Ovary (tissue), 7 donors: ENCODE measurements at regions not wholly inside any gene's neighbourhood (a gene's known extent, or its start where the extent isn't known, plus 50 kb on each side); places are given as distances from the start of the nearest gene placed in this dataset.
"Not testable (repeated sequence)": the region's sequence is repeated elsewhere in the genome, so short reads cannot be mapped to it uniquely, and the experiment has no call there.

Experiments used
- DNase-seq, 5 donors: peaks; one replicate each; pipeline ENCODE4 v3.0.0-alpha.2; 2019 to 2020
- H3K27ac ChIP-seq, 2 donors: fragments of 200-600 bp; one replicate each; pipeline versions ENCODE4 v1.5.1 to v1.8.0; 2019 to 2022
- H3K27me3 ChIP-seq: fragments of 200-600 bp; one replicate; pipeline ENCODE4 v1.8.0; 2022
- H3K36me3 ChIP-seq: fragments of 200-600 bp; sonication (generic); one replicate; pipeline ENCODE4 v1.5.1; 2019
- H3K4me1 ChIP-seq: one replicate; pipeline ENCODE4 v1.8.1; 2013; ENCODE audit warnings: mild to moderate bottlenecking, moderate library complexity; ENCODE audit not compliant: insufficient read depth
- H3K4me3 ChIP-seq: fragments of 200-600 bp; sonication (generic); one replicate; pipeline ENCODE4 v1.5.1; 2017
- H3K9me3 ChIP-seq, 2 donors: fragments of 200-600 bp in 1 of 2; sonication (generic) in 1 of 2; one replicate each; pipeline versions ENCODE4 v1.5.1 to v1.8.1; 2013 to 2019; ENCODE audit warnings: mild to moderate bottlenecking in 1 of 2, moderate library complexity in 1 of 2
- EP300 ChIP-seq: sonication (generic); formaldehyde crosslinking; IDR thresholded peaks from one replicate; pipeline ENCODE4 v1.6.1; 2017; ENCODE audit warnings: antibody characterized with exemption
- POLR2A ChIP-seq: fragments of 450-650 bp; IDR thresholded peaks from one replicate; pipeline ENCODE4 v1.6.1; 2017; ENCODE audit warnings: antibody characterized with exemption, mild to moderate bottlenecking, moderate library complexity
- WGBS, 3 donors: extraction: QIAGEN DNeasy Blood & Tissue Kit in 1 of 3; methylation state at CpG; one replicate each; pipeline versions ENCODE4 v1.1.5 to v1.1.7; 2013 to 2017; 5-methylcytosine and 5-hydroxymethylcytosine counted together
- intact Hi-C, 4 donors: fragments of 100-400 bp; cut with DNase I; formaldehyde crosslinking; loops; one replicate each; pipeline versions ENCODE4 v1.11.0 to v1.15.1; 2022 to 2023
- TF ChIP-seq, protein P1 (sequence below), 3 donors: fragments of 450-650 bp in 2 of 3; fragments of 200-600 bp in 1 of 3; IDR thresholded peaks; one replicate each; pipeline versions ENCODE4 v1.5.1 to v1.8.0; 2016 to 2022; ENCODE audit warnings: antibody characterized with exemption in 3 of 3, mild to moderate bottlenecking in 1 of 3
- donor health status: DM: no; HTN: no; CAD: no; lungs with moderate emphysema.
- donor health status: DM: no; HTN: no; CAD: no.
- donor health status: Bipolar disorder and iron deficiency.
- donor health status: DM: no; HTN: no; CAD: no.
- donor health status: DM: yes; HTN: yes; CAD: no.

DNA sequence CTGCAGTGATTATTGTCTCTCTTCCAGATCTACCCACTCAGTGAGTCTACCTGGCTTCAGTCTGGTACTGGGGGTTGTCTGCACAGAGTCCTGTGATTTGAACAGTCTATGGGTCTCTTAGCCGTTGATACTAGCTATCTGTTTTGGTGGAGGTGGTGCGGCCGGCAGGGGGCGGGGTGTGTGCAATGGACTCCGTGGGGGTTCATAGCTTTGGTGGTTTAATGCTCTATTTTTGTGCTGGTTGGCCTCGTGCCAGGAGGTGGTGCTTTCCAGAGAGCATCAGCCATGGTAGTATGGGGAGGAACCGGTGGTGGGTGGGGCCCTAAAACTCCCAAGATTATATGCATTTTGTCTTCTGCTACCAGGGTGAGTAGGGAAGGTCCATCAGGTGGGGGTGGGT lies 1120.1 kb upstream of the FAM98A start:
- TF ChIP-seq POLR2A = no peak
- TF ChIP-seq, protein P1, sequence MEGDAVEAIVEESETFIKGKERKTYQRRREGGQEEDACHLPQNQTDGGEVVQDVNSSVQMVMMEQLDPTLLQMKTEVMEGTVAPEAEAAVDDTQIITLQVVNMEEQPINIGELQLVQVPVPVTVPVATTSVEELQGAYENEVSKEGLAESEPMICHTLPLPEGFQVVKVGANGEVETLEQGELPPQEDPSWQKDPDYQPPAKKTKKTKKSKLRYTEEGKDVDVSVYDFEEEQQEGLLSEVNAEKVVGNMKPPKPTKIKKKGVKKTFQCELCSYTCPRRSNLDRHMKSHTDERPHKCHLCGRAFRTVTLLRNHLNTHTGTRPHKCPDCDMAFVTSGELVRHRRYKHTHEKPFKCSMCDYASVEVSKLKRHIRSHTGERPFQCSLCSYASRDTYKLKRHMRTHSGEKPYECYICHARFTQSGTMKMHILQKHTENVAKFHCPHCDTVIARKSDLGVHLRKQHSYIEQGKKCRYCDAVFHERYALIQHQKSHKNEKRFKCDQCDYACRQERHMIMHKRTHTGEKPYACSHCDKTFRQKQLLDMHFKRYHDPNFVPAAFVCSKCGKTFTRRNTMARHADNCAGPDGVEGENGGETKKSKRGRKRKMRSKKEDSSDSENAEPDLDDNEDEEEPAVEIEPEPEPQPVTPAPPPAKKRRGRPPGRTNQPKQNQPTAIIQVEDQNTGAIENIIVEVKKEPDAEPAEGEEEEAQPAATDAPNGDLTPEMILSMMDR (IDR thresholded peaks at IDR 0.05) = no peak
- TF ChIP-seq EP300 = no peak
- intact Hi-C loops = no loop called here
- no peaks in the 10 kb centered on the region for H3K4me1 ChIP-seq
- no peaks in the 10 kb centered on the region for H3K36me3 ChIP-seq
- no peaks in the 10 kb centered on the region for H3K9me3 ChIP-seq
- DNase-seq = no peak
- WGBS, 3 donors = 83 to 88% (median 85%) methylated on average over 7 of the region's 7 CpGs
- H3K27me3 ChIP-seq = no peaks in the 10 kb centered on the region
- no peak overlapping the region for H3K4me3 ChIP-seq
- H3K27ac ChIP-seq = no peak overlapping the region

DNA sequence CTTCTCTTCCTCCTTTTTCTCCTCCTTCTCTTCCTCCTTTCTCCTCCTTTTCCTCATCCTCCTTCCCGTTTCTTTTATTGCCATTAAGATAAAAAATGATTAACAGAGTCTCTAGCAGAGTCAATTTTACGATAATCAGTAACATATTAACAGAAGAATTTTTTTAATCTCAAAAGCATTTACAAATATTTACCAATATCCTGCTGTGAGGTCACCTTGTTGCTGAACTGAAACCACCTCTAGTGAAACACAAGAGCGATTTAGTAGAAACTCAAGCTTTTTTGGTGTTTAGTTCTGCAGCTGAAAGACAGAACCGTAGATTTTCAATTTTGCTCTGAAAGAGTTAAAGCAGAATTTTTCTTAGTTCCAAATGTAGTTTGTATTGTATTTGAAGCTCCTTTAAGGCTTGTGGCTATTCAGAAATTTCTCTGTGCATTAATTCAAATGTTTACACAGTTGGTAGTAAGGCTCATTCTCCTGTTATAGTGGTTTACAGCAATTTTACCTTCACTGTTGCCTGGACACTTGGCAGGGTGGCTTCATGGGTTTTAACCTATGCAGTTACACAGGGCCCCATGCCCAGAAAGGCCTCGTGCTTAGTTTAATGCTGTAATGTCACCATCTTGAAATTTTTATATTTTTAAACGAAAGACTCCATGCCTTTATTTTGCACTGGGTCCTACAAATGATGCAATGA lies 1106.6 kb upstream of the FAM98A start:
- intact Hi-C loops = no loop called here
- Histone ChIP-seq H3K27ac (no peak overlapping the region), H3K27me3 (no peaks in the 10 kb centered on the region), H3K9me3 (no peaks in the 10 kb centered on the region), H3K4me3 (no peak overlapping the region), H3K4me1 (no peaks in the 10 kb centered on the region), H3K36me3 (no peaks in the 10 kb centered on the region)
- no peak for DNase-seq
- WGBS, 3 donors = 45 to 55% (median 54%) methylated on average over 6 of the region's 6 CpGs
- TF ChIP-seq POLR2A (no peak), EP300 (no peak)
- TF ChIP-seq, protein P1 (IDR thresholded peaks at IDR 0.05) = no peak

DNA sequence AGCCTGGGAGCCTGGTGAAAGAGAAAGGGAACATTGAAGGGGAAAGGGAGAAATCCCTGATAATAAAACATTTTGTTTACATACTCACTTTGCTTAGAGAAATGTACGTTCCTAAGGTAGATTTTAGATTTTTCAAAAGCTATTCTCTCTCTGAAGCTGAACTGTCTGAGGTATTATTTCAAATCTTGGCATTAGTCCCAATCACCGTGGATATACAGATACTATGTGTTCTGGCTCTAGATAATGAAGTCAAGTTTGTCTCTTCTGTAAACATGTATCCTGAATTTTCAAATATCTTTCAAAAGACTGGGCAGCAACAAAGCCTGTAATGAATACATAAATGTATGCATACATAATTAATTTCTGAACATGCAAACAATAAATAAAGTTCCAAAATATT lies 1104.2 kb upstream of the FAM98A start:
- no peak for TF ChIP-seq POLR2A
- TF ChIP-seq, protein P1 (IDR thresholded peaks at IDR 0.05) = no peak
- no peak for TF ChIP-seq EP300
- 5 to 6% (median 5%) methylated on average over 2 of the region's 2 CpGs for WGBS, 3 donors
- Histone ChIP-seq H3K4me1 (no peaks in the 10 kb centered on the region), H3K4me3 (no peak overlapping the region), H3K36me3 (no peaks in the 10 kb centered on the region), H3K9me3 (no peaks in the 10 kb centered on the region), H3K27me3 (no peaks in the 10 kb centered on the region), H3K27ac (no peak overlapping the region)
- no peak for DNase-seq
- intact Hi-C loops = no loop called here

DNA sequence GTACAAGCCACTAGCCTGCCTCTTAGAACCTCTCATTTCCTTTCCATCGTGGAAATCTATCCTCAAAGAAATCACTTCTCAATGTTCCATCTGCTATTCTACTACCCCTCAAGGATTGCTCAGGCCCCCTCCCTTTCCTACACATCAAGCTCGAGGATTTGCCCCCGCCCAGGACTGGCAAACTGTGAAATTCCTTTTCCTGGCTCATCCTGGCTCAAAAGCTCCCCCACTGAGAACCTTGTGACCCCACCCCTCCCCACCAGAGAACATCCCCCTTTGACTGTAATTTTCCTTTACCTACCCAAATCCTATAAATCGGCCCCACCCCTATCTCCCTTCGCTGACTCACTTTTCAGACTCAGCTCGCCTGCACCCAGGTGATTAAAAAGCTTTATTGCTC lies 1103.3 kb upstream of the FAM98A start:
- H3K4me3 ChIP-seq, H3K9me3 ChIP-seq, H3K36me3 ChIP-seq, H3K27me3 ChIP-seq, intact Hi-C loops, DNase-seq, H3K27ac ChIP-seq, H3K4me1 ChIP-seq: not testable (repeated sequence)
- 88 to 95% (median 92%) methylated on average over 6 of the region's 6 CpGs for WGBS, 3 donors

DNA sequence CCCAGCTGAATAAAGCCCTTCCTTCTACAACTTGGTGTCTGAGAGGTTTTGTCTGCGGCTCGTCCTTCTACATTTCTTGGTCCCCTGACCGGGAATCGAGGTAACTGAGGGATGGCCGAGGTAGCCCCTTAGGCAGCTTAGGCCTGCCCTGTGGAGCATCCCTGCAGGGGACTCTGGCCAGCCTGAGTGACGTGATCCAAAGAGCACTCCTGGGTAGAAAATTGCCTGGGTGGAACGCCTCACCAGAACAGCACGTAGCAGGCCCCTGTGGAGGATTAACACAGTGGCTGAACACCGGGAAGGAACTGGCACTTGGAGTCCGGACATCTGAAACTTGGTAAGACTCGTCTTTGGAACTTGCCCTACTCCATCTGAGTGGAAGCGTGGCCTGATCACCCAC lies 1078.5 kb upstream of the FAM98A start:
- intact Hi-C loops, H3K9me3 ChIP-seq, H3K36me3 ChIP-seq, H3K4me1 ChIP-seq, H3K27ac ChIP-seq, H3K27me3 ChIP-seq, H3K4me3 ChIP-seq, DNase-seq: not testable (repeated sequence)
- 89 to 96% (median 91%) methylated on average over 12 of the region's 12 CpGs for WGBS, 3 donors

DNA sequence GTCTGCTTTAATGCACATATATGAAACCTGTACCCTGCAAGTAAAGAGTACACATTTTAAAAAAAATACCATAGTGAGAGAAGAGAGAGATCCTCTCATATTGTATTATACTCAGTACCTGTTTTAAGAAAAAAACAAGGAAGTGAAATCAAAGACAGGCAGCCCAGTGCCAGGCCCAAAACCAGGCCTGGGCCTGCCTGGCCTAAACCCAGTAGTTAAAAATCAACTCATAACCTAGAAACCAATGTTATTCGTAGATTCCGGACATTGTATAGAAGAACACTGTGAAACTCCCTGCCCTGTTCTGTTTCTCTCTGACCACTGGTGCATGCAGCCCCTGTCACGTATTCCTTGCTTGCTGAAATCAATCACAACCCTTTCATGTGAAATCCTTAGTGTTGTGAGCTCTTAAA lies 1078.0 kb upstream of the FAM98A start:
- H3K36me3 ChIP-seq, H3K9me3 ChIP-seq, H3K27ac ChIP-seq, H3K4me3 ChIP-seq, H3K27me3 ChIP-seq, intact Hi-C loops, H3K4me1 ChIP-seq, DNase-seq: not testable (repeated sequence)
- 94 to 95% (median 94%) methylated on average over 3 of the region's 3 CpGs for WGBS, 3 donors
